H54 (cell line): ENCODE measurements at regions not wholly inside any gene's neighbourhood (a gene's known extent, or its start where the extent isn't known, plus 50 kb on each side); places are given as distances from the start of the nearest gene placed in this dataset.
"Not testable (repeated sequence)": the region's sequence is repeated elsewhere in the genome, so short reads cannot be mapped to it uniquely, and the experiment has no call there.

Experiments
- DNase-seq: peaks from one replicate; pipeline ENCODE4 v3.0.0; 2011; ENCODE audit warnings: low spot score, mixed read lengths; ENCODE audit not compliant: insufficient read length
- FAIRE-seq: peaks from 3 replicates; lab custom pipeline; 2011; peaks lifted over from hg19 to GRCh38; lab: Jason Lieb, UNC
- POLR2A ChIP-seq: IDR thresholded peaks from 2 replicates; pipeline ENCODE4 v1.6.1; 2011; ENCODE audit warnings: low read depth, mild to moderate bottlenecking, low read length

DNA sequence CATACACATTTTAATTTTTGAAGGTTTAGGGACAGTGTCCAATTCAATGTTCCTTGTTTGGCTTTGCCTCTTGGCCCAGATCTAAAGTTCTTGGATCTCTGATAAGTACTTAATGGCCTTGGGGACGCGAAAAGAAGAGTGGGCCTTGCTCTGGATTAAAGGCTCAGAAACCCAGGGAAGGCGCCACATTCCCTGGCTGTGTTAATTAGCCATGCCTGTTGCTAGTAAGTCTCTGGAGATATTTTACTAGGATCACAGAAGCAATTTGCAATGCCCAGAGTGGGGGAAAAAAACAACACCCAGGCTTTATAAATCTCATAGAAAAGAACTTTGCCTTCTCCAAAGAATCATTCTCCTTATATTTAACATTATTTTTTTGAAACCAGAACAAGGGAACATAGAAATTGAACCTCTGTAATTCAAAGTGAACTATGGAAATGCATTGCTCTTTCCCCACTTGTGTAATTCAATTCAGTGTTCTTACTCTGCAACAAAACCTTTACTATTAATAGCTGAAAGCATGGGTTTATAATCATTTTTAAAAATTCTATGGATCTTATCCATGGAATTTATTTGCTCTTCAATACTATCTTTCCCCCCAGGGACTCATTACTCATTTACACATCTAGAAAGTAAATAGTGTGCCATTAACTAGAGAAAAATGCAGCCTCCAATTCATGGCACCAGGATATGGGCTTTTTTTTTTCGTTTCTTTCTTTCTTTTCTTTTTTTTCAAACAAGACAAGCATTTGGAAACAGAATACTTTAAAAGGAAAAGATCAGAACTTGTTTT is 172.2 kb upstream of the ANKRD55 start:
- TF ChIP-seq POLR2A: no peak
- FAIRE-seq: no peak
- DNase-seq: no peak

GRCh38 chr5:56402266-56403220 is 169.4 kb upstream of the ANKRD55 start:
- no peak for TF ChIP-seq POLR2A
- no peak for FAIRE-seq
- no peak for DNase-seq

GRCh38 chr5:56397796-56398195 is 164.7 kb upstream of the ANKRD55 start:
- not testable (repeated sequence) for FAIRE-seq, DNase-seq

- FAIRE-seq (no peak), DNase-seq (no peak)
- TF ChIP-seq POLR2A: no peak
Observed at GRCh38 chr5:56396634-56397033, 163.5 kb upstream of the ANKRD55 start.

DNA sequence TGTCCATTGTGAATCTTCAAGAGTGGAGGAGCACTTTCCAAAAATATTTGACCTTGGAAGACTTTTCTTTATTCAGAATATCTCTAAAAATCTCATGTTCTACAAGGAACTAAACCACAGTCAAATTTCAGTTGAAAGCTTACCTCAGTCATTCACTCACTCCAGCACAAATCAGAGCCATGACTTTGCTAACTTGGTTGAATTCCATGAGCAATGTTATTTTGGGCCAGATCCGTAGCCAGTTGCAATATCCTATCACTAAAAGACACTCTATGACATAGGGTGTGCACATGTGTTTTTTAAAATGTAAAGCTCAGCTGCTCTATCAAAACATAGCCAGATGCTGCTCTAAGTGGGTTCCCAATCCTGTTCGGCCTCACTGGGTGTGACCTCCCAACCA is 156.1 kb upstream of the ANKRD55 start:
- DNase-seq: no peak
- no peak for FAIRE-seq
- no peak for TF ChIP-seq POLR2A

GRCh38 chr5:56388229-56388985 is 155.3 kb upstream of the ANKRD55 start:
- no peak for TF ChIP-seq POLR2A
- no peak for DNase-seq
- no peak for FAIRE-seq

DNA sequence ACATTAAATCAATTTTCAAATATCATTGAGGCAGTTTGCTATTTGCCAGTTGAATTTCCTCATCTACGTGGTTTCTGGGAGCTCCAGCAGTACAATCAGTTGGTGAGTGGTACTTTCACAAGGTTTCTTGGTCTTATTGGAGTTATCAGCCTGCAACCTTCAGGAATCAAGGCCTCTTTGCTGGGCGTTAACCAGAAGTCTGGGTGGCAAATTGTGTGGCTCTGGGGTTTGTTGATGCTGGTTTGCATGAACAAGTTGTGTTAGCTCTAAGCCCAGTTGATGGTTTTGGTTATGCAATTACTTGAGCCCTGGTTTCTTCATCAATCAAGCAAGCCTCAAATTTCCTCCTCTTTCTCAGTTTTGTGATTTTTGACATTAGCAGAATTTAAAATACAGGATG is 152.9 kb upstream of the ANKRD55 start:
- DNase-seq (no peak), FAIRE-seq (no peak)
- TF ChIP-seq POLR2A: no peak

DNA sequence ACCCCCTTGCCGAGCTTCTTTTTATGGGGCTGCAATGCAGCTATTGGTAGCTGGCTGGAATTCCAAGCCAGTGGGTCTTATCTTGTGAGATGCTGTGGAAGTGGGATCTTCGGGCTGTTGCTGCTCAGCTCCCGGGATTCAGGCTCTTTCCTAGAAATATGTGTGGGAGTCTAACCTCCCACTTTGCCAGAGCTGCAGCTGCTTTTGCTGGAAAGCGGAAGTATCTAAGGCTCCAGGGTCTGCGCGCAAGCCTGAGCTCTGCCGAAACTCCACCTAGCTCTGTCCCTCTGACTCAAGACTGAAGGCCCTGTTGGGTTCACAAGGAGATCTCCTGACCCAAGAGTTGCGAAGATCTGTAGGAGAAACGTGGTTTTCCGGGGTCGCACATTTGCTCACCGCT is 151.1 kb upstream of the ANKRD55 start:
- no peak for DNase-seq
- no peak for TF ChIP-seq POLR2A
- FAIRE-seq: no peak

GRCh38 chr5:56383761-56384160 is 150.6 kb upstream of the ANKRD55 start:
- DNase-seq (no peak), FAIRE-seq (no peak)
- TF ChIP-seq POLR2A: no peak

DNA sequence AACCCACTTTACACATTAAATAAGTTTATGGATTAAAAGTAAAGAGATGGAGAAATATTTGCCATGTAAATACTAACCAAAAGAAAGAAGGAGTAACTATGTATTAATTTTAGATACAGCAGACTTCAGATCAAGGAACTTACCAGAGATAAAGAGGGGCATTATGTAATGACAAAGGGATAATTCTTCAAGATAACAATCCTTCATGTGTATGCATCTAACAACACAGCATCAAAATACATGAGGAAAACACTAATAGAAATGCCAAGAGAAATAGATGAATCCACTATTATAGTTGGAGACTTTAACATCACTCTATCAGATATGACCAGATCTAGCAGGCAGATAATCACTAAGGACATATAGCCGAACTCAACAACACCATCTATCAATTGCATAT is 149.8 kb upstream of the ANKRD55 start:
- FAIRE-seq (no peak), DNase-seq (no peak)
- TF ChIP-seq POLR2A: no peak

DNA sequence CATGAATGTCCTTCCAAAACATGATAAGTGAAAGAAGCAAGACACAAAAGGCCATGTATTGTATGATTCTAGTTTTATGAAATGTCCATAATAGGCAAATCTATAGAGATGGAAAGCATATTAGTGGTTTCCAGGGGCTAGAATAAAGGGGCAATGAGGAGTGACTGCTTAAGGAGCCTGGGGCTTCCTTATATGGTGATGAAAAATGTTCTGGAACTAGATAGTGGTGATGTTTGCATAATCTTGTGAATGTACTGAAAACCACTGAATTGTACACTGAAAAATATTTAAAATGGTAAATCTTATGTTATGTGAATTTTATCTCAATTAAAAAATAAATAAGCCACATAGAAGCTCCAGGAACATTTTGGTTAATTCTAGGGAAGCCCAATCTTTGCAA is 144.4 kb upstream of the ANKRD55 start:
- TF ChIP-seq POLR2A: no peak
- DNase-seq (no peak), FAIRE-seq (no peak)

DNA sequence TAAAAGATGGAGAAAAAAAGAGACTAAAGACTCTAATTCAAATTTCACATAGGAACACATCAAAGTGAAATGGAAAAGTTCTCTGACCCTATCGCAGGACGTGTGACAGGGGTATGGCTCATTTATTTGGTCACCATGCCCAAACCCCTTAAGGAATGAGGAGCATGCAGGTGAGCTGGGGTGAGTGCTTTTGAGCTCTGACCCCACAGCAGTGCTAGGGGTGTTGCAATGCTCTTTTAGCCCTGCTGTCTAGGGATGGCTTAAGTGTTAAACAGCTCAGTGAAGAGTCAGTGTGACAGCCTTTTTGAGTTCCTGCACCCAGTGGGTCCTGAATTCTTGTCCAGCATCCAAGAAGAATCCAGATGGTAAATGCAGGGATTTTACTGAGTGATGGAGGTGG is 143.0 kb upstream of the ANKRD55 start:
- no peak for TF ChIP-seq POLR2A
- FAIRE-seq (no peak), DNase-seq (no peak)

DNA sequence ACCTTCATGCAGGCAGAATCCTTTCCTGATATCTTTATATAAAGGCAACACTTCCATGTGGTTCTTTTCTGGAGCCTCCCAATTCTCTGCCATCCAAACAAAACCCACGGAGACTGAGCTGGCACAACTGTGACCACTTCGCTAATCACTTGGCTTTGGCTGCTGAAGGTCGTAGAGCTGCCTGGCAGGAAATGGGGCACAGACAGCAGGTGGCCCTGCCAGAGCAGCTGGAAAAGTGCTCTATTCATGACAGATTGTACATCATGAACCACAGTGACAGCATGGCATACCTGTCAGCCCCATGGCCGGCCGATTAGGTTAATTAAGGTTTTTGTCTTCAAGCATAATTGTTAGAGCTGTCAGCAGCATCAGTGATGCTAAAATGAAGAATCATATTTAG is 141.9 kb upstream of the ANKRD55 start:
- DNase-seq (no peak), FAIRE-seq (no peak)
- TF ChIP-seq POLR2A: no peak

GRCh38 chr5:56372491-56372890 is 139.4 kb upstream of the ANKRD55 start:
- DNase-seq, FAIRE-seq: not testable (repeated sequence)
